HepG2 (cell line): ENCODE measurements at regions not wholly inside any gene's neighbourhood (a gene's known extent, or its start where the extent isn't known, plus 50 kb on each side); places are given as distances from the start of the nearest gene placed in this dataset.

Experiments used
- ATAC-seq: fragments of 200-7000 bp; cut with Tn5 transposase; 3 replicates; pipeline ENCODE4 v1.9.1; 2020; ENCODE audit warnings: mild to moderate bottlenecking, moderate library complexity
- BruUV-seq: library from RNA; stranded (reverse); fragments of 400-500 nt; replicated peaks from 2 replicates; lab custom pipeline; 2021; lab: Mats Ljungman, UMichigan
- CTCF ChIA-PET: fragments of 300-600 bp; formaldehyde crosslinking; extraction: SDS; loops from one replicate; lab custom pipeline; 2021; ENCODE audit warnings: low total read pairs, inconsistent platforms, low intra/inter-chr PET ratio; lab: Yijun Ruan, JAX
- POLR2A ChIA-PET: fragments of 350-600 bp; sonication (Branson Sonifier 250); formaldehyde crosslinking; loops from one replicate; lab custom pipeline; 2020; ENCODE audit warnings: antibody characterized with exemption, inconsistent platforms; lab: Yijun Ruan, JAX
- DNase-seq: peaks from one replicate; pipeline ENCODE4 v3.0.0-alpha.2; 2015; ENCODE audit warnings: low spot score
- FAIRE-seq: peaks from 3 replicates; lab custom pipeline; 2011; peaks lifted over from hg19 to GRCh38; lab: Jason Lieb, UNC
- H2AFZ ChIP-seq: one replicate; pipeline ENCODE4 v1.6.1; 2011; ENCODE audit warnings: low read length, inconsistent platforms
- H3K27ac ChIP-seq: fragments of 300-600 bp; 3 replicates; pipeline ENCODE4 v1.8.0; 2011; ENCODE audit warnings: mixed run types, mild to moderate bottlenecking, mixed read lengths, low read length, inconsistent platforms; ENCODE audit not compliant: insufficient read depth; ENCODE audit errors: extremely low read length
- H3K27me3 ChIP-seq, 2 experiments: fragments of 200-600 bp in 1 of 2; 2 replicates in 1 of 2; 3 replicates in 1 of 2; pipeline versions ENCODE4 v1.6.0 to v1.8.0; 2011; ENCODE audit warnings: low read length in 2 of 2, mild to moderate bottlenecking in 2 of 2, moderate library complexity in 2 of 2, inconsistent platforms in 1 of 2; ENCODE audit not compliant: insufficient read depth in 2 of 2, control insufficient read depth in 1 of 2
- H3K36me3 ChIP-seq, 2 experiments: fragments of 200-600 bp in 1 of 2; replicated peaks in 1 of 2; 2 replicates in 1 of 2; 3 replicates in 1 of 2; pipeline versions ENCODE4 v1.5.1 to v1.8.0; 2011; ENCODE audit warnings: low read length in 2 of 2, inconsistent platforms in 1 of 2; ENCODE audit not compliant: insufficient read depth in 2 of 2, control insufficient read depth in 1 of 2
- H3K4me1 ChIP-seq: 2 replicates; pipeline ENCODE4 v1.5.1; 2012; ENCODE audit warnings: low read length, inconsistent platforms; ENCODE audit not compliant: insufficient read depth
- H3K4me2 ChIP-seq: 2 replicates; pipeline ENCODE4 v1.6.0; 2011; ENCODE audit warnings: low read depth, low read length, inconsistent platforms
- H3K4me3 ChIP-seq, 3 experiments: fragments of 200-600 bp in 1 of 3; sonication (generic), shearing (Covaris generic) in 1 of 3; replicated peaks in 1 of 3; 2 replicates each; pipeline ENCODE4 v1.5.1; 2011 to 2016; ENCODE audit warnings: low read length in 3 of 3, inconsistent platforms in 2 of 3, low read depth in 2 of 3, mild to moderate bottlenecking in 2 of 3, control low read depth in 1 of 3, mixed read lengths in 1 of 3; ENCODE audit not compliant: insufficient read depth in 1 of 3
- H3K79me2 ChIP-seq: one replicate; pipeline ENCODE4 v1.6.1; 2011; ENCODE audit warnings: low read length, inconsistent platforms; ENCODE audit not compliant: insufficient read depth
- H3K9ac ChIP-seq: 2 replicates; pipeline ENCODE4 v1.6.0; 2011; ENCODE audit warnings: mild to moderate bottlenecking, low read depth, low read length, inconsistent platforms; ENCODE audit not compliant: insufficient read depth
- H3K9me3 ChIP-seq: 2 replicates; pipeline ENCODE4 v1.5.1; 2012; ENCODE audit warnings: mild to moderate bottlenecking, low read length
- H4K20me1 ChIP-seq: 2 replicates; pipeline ENCODE4 v1.6.0; 2011; ENCODE audit warnings: inconsistent platforms, mild to moderate bottlenecking, low read length, moderate library complexity; ENCODE audit not compliant: insufficient read depth
- CSRNP2 ChIP-seq: sonication (generic); formaldehyde crosslinking; conservative IDR thresholded peaks from 2 replicates; pipeline ENCODE4 v1.8.0; 2022; ENCODE audit warnings: low read depth, missing genetic modification reagents
- EHMT2 ChIP-seq: fragments of 200-600 bp; sonication (generic); IDR thresholded peaks from 2 replicates; pipeline ENCODE4 v1.7.0; 2017; ENCODE audit warnings: antibody characterized with exemption, low read depth, low read length, borderline replicate concordance
- GATAD1 ChIP-seq: IDR thresholded peaks from 2 replicates; pipeline ENCODE4 v1.6.1; 2016; ENCODE audit warnings: missing genetic modification reagents, missing compliant biosample characterization
- PPARG ChIP-seq: conservative IDR thresholded peaks from 2 replicates; pipeline ENCODE4 v1.6.1; 2016; ENCODE audit warnings: missing biosample characterization, missing genetic modification reagents
- PTBP1 ChIP-seq: fragments of 200-400 bp; formaldehyde crosslinking; IDR thresholded peaks from 2 replicates; pipeline ENCODE4 v1.6.1; 2018; ENCODE audit warnings: low read length, low read depth; ENCODE audit not compliant: poor library complexity, severe bottlenecking
- RARG ChIP-seq: sonication (generic); formaldehyde crosslinking; IDR thresholded peaks from 2 replicates; pipeline ENCODE4 v1.4.0; 2020; ENCODE audit warnings: low read depth, mild to moderate bottlenecking, missing genetic modification reagents
- TBL1XR1 ChIP-seq: fragments of 150-350 bp; IDR thresholded peaks from 2 replicates; pipeline ENCODE4 v1.6.1; 2014; ENCODE audit warnings: borderline replicate concordance, low read length; ENCODE audit not compliant: partially characterized antibody
- TFAP4 ChIP-seq: sonication (generic); IDR thresholded peaks from 2 replicates; pipeline ENCODE4 v1.6.1; 2016; ENCODE audit warnings: low read depth, borderline replicate concordance
- TFE3 ChIP-seq: IDR thresholded peaks from 2 replicates; pipeline ENCODE4 v1.6.1; 2016
- WGBS: methylation state at CpG from one replicate; pipeline ENCODE4 v1.1.6; 2017; ENCODE audit warnings: low lambda C conversion rate; 5-methylcytosine and 5-hydroxymethylcytosine counted together
- in situ Hi-C: cut with HindIII; loops from 2 replicates; pipeline ENCODE4 v1.10.0; 2017; ENCODE audit warnings: low pct_unique_long_range_greater_than_20kb; ENCODE audit not compliant: extremely low pct_ligation_motif_present
- intact Hi-C: fragments of 100-400 bp; cut with micrococcal nuclease; formaldehyde crosslinking; loops from one replicate; pipeline ENCODE4 v1.10.0; 2022; ENCODE audit not compliant: unreplicated experiment

- TF ChIP-seq TBL1XR1: no peak
- no peak for TF ChIP-seq TFE3
- TF ChIP-seq CSRNP2: no peak
- no peak for TF ChIP-seq RARG (CRISPR knock-in tag)
- no peak for TF ChIP-seq TFAP4
Measured at GRCh38 chr6:84927551-84927950, 163.2 kb upstream of the TBX18 start (continued).

- no peaks in the 10 kb centered on the region for H3K4me1 ChIP-seq
- no peak overlapping the region for H2AFZ ChIP-seq
- no peaks in the 10 kb centered on the region for H3K27me3 ChIP-seq
- no TSS peak for BruUV-seq
- FAIRE-seq (no peak), ATAC-seq (no peak), DNase-seq (no peak)
- H3K9me3 ChIP-seq: no peaks in the 10 kb centered on the region
- H3K36me3 ChIP-seq: no peaks in the 10 kb centered on the region
- no peak overlapping the region for H3K4me3 ChIP-seq
- POLR2A ChIA-PET: no interaction called here
- intact Hi-C loops: no loop called here
- no peaks in the 10 kb centered on the region for H4K20me1 ChIP-seq
- CTCF ChIA-PET: no interaction called here
- no peak overlapping the region for H3K9ac ChIP-seq
- under 1% methylated on average over 5 of the region's 5 CpGs for WGBS
- no peak overlapping the region for H3K27ac ChIP-seq
- H3K79me2 ChIP-seq: no peaks in the 10 kb centered on the region
- H3K4me2 ChIP-seq: no peak overlapping the region
- in situ Hi-C loops: no loop called here
- TF ChIP-seq PTBP1 (no peak), PPARG (no peak), EHMT2 (no peak), GATAD1 (CRISPR knock-in tag) (no peak)
Measured at GRCh38 chr6:84926189-84927155, 162.1 kb upstream of the TBX18 start.
